Peyer's patch (tissue), 4 donors: ENCODE measurements at regions not wholly inside any gene's neighbourhood (a gene's known extent, or its start where the extent isn't known, plus 50 kb on each side); places are given as distances from the start of the nearest gene placed in this dataset.

Source experiments
- CTCF ChIP-seq, 6 experiments: fragments of 450-650 bp in 4 of 6; fragments of 200-600 bp in 2 of 6; sonication (generic) in 1 of 6; IDR thresholded peaks; one replicate each; pipeline ENCODE4 v1.5.1; 2017 to 2019; ENCODE audit warnings: antibody characterized with exemption in 6 of 6, mild to moderate bottlenecking in 3 of 6, moderate library complexity in 1 of 6
- POLR2A ChIP-seq, 2 donors: fragments of 450-650 bp; IDR thresholded peaks; one replicate each; pipeline ENCODE4 v1.5.1; 2017; ENCODE audit warnings: antibody characterized with exemption in 2 of 2, mild to moderate bottlenecking in 2 of 2, moderate library complexity in 2 of 2

DNA sequence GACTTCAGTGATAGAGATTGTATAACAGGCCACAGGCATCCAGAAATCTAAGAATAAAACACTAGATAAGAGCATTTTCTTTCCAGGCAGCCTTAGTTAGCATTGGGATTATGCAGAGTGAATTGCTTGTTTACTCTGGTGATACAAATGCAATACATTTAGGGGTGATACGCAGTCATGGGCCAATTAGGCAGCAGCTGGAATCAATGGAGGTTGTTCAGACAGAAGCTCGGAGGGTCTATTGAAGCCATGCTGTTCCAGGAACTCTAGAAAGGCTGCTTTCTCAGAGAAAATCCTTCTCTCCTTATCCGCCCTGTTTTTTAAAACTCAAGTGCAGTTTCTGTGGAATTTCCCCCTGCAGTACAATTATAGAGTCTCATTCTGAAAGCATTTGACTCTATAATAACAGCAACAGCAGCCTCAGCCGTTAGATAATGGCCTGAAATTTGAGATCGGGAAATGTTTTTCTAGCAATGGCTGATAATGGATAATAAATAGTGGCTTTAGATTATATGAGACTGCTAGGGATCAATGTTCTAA is 364.3 kb upstream of the HS3ST5 start:
- no peak for TF ChIP-seq CTCF (IDR thresholded peaks at IDR 0.05)
- no peak for TF ChIP-seq POLR2A (IDR thresholded peaks at IDR 0.05)
